ENCODE measurements at regions not wholly inside any gene's neighbourhood (a gene's known extent, or its start where the extent isn't known, plus 50 kb on each side); places are given as distances from the start of the nearest gene placed in this dataset.

DNA sequence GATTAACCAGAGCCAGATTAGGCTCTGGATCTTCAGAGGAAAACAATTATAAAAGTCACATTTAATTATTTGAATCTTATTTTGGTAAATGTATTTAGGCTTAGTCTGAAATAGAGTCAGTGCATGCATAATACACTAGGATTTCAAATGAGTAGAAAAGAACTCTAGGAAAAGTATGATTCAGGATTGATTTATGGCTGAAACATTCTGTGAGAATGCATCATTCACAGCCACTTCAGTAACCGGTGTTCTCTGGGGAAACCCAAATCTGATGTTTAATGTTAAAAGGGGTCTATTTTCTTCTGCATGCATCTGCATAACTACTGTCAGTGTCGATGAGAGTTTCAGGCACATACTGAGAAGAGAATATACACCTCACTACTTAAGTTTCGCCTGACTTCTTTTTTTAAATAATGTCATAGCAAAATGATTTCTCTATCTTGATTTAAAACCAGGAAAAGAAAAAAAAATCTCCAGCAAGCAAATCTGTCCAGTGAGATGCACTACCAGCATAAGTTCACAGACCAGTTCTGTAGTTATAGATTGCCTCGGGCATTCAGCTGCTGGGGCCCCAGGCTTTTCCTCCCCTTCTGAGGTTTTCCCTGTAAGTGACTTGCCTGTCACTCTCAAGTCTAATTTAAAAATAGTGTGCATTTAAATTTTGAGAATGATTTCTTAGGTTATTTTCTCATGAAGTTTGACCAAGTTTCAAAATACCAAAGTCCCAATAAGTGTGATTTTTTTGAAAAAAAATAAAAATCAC is 501.5 kb downstream of the NR4A2 start:
- no peaks in the 10 kb centered on the region for H3F3A ChIP-seq (ENCODE audit: low read depth)
- H3K9me3 ChIP-seq (ENCODE audit: insufficient read depth, low read depth, low read length), result no peaks in the 10 kb centered on the region
- H3K36me3 ChIP-seq (ENCODE audit: insufficient read depth, low read length), result no peaks in the 10 kb centered on the region
- no peak for TF ChIP-seq EZH2phosphoT487 (IDR thresholded peaks at IDR 0.05; ENCODE audit: borderline replicate concordance)
- no peak for TF ChIP-seq CTCF (conservative IDR thresholded peaks at IDR 0.05; ENCODE audit: low read length)
- H2AFZ ChIP-seq (ENCODE audit: low read length), result no peak overlapping the region
- H3K4me2 ChIP-seq (ENCODE audit: low read depth, low read length, poor library complexity, severe bottlenecking), result no peak overlapping the region
- no peak overlapping the region for H3K9ac ChIP-seq (ENCODE audit: low read depth, low read length, poor library complexity, severe bottlenecking)
- H3K4me3 ChIP-seq (ENCODE audit: low read length, poor library complexity, severe bottlenecking), result no peak overlapping the region
- no peaks in the 10 kb centered on the region for H3K79me2 ChIP-seq (ENCODE audit: insufficient read depth, low read length)
- no peaks in the 10 kb centered on the region for H3K27me3 ChIP-seq (ENCODE audit: insufficient read depth, low read length, poor library complexity, severe bottlenecking)
- no peaks in the 10 kb centered on the region for H3K9me2 ChIP-seq (replicated peaks; ENCODE audit: low read depth, low read length)
- no peaks in the 10 kb centered on the region for H4K20me1 ChIP-seq (ENCODE audit: insufficient read depth, low read length, poor library complexity, severe bottlenecking)
- H3K4me1 ChIP-seq (ENCODE audit: insufficient read depth, low read length, poor library complexity, severe bottlenecking), result no peaks in the 10 kb centered on the region

- no peaks in the 10 kb centered on the region for H3K36me3 ChIP-seq (ENCODE audit: insufficient read depth, low read length)
- H4K20me1 ChIP-seq (ENCODE audit: insufficient read depth, low read length, poor library complexity, severe bottlenecking), result no peaks in the 10 kb centered on the region
- no peak for TF ChIP-seq EZH2phosphoT487 (IDR thresholded peaks at IDR 0.05; ENCODE audit: borderline replicate concordance)
- TF ChIP-seq CTCF (conservative IDR thresholded peaks at IDR 0.05; ENCODE audit: low read length), result no peak
- no peaks in the 10 kb centered on the region for H3K27me3 ChIP-seq (ENCODE audit: insufficient read depth, low read length, poor library complexity, severe bottlenecking)
- no peak overlapping the region for H2AFZ ChIP-seq (ENCODE audit: low read length)
- no peaks in the 10 kb centered on the region for H3K9me3 ChIP-seq (ENCODE audit: insufficient read depth, low read depth, low read length)
- H3K9me2 ChIP-seq (replicated peaks; ENCODE audit: low read depth, low read length), result no peaks in the 10 kb centered on the region
- no peak overlapping the region for H3K4me3 ChIP-seq (ENCODE audit: low read length, poor library complexity, severe bottlenecking)
- no peak overlapping the region for H3K4me2 ChIP-seq (ENCODE audit: low read depth, low read length, poor library complexity, severe bottlenecking)
- no peaks in the 10 kb centered on the region for H3F3A ChIP-seq (ENCODE audit: low read depth)
- no peak overlapping the region for H3K9ac ChIP-seq (ENCODE audit: low read depth, low read length, poor library complexity, severe bottlenecking)
- H3K79me2 ChIP-seq (ENCODE audit: insufficient read depth, low read length), result no peaks in the 10 kb centered on the region
- H3K4me1 ChIP-seq (ENCODE audit: insufficient read depth, low read length, poor library complexity, severe bottlenecking), result no peaks in the 10 kb centered on the region
Measured at GRCh38 chr2:155830351-155830750, 502.2 kb downstream of the NR4A2 start.

DNA sequence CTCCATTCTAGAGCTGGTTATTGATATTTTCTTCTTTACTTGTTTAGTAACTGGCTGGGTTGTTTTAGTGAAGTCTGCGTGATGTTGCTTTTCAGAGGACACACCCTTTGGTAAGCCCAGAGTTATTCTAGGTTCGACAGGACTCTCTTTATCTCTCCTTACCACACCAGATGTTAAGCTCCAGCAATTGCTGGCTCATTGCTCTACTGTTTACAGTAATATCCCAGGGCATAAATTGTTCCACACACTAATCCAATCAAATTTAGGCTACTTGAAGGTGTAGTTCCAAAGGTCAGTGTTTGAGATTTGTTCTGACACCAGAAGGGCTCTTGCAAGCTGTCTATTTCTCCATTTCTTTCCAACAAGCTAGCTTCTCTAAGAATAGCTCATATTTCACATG is 506.6 kb downstream of the NR4A2 start:
- Histone ChIP-seq H4K20me1 (ENCODE audit: insufficient read depth, low read length, poor library complexity, severe bottlenecking) (no peaks in the 10 kb centered on the region), H3K4me2 (ENCODE audit: low read depth, low read length, poor library complexity, severe bottlenecking) (no peak overlapping the region)
- no peak for TF ChIP-seq EZH2phosphoT487 (IDR thresholded peaks at IDR 0.05; ENCODE audit: borderline replicate concordance)
- TF ChIP-seq CTCF (conservative IDR thresholded peaks at IDR 0.05; ENCODE audit: low read length), result no peak

More for the DNA sequence above, 506.6 kb downstream of the NR4A2 start:
- no peaks in the 10 kb centered on the region for H3K4me1 ChIP-seq (ENCODE audit: insufficient read depth, low read length, poor library complexity, severe bottlenecking)
- no peaks in the 10 kb centered on the region for H3K27me3 ChIP-seq (ENCODE audit: insufficient read depth, low read length, poor library complexity, severe bottlenecking)
- H3K9me2 ChIP-seq (replicated peaks; ENCODE audit: low read depth, low read length), result no peaks in the 10 kb centered on the region
- H3K4me3 ChIP-seq (ENCODE audit: low read length, poor library complexity, severe bottlenecking), result no peak overlapping the region
- no peaks in the 10 kb centered on the region for H3K79me2 ChIP-seq (ENCODE audit: insufficient read depth, low read length)
- H3K9ac ChIP-seq (ENCODE audit: low read depth, low read length, poor library complexity, severe bottlenecking), result no peak overlapping the region
- H3K9me3 ChIP-seq (ENCODE audit: insufficient read depth, low read depth, low read length), result no peaks in the 10 kb centered on the region
- no peaks in the 10 kb centered on the region for H3K36me3 ChIP-seq (ENCODE audit: insufficient read depth, low read length)
- H3F3A ChIP-seq (ENCODE audit: low read depth), result no peaks in the 10 kb centered on the region
- H2AFZ ChIP-seq (ENCODE audit: low read length), result no peak overlapping the region
